A673 (cell line): ENCODE measurements at regions not wholly inside any gene's neighbourhood (a gene's known extent, or its start where the extent isn't known, plus 50 kb on each side); places are given as distances from the start of the nearest gene placed in this dataset.

Experiments used
- EZH2 ChIP-seq: fragments of 200-600 bp; sonication (generic); IDR thresholded peaks from 2 replicates; pipeline ENCODE4 v1.6.1; 2017; ENCODE audit warnings: borderline replicate concordance, low read depth, mild to moderate bottlenecking, mixed read lengths, antibody characterized with exemption, low read length; ENCODE audit not compliant: poor library complexity, severe bottlenecking
- TF ChIP-seq, protein P1 (sequence below): fragments of 300-800, 200-600 bp; sonication (generic); conservative IDR thresholded peaks from 2 replicates; pipeline ENCODE4 v1.5.1; 2017; ENCODE audit warnings: low read depth, mild to moderate bottlenecking, antibody characterized with exemption, low read length, moderate library complexity, mixed read lengths

GRCh38 chr11:116560589-116560988 is 212.2 kb downstream of the BUD13 start:
- TF ChIP-seq, protein P1, sequence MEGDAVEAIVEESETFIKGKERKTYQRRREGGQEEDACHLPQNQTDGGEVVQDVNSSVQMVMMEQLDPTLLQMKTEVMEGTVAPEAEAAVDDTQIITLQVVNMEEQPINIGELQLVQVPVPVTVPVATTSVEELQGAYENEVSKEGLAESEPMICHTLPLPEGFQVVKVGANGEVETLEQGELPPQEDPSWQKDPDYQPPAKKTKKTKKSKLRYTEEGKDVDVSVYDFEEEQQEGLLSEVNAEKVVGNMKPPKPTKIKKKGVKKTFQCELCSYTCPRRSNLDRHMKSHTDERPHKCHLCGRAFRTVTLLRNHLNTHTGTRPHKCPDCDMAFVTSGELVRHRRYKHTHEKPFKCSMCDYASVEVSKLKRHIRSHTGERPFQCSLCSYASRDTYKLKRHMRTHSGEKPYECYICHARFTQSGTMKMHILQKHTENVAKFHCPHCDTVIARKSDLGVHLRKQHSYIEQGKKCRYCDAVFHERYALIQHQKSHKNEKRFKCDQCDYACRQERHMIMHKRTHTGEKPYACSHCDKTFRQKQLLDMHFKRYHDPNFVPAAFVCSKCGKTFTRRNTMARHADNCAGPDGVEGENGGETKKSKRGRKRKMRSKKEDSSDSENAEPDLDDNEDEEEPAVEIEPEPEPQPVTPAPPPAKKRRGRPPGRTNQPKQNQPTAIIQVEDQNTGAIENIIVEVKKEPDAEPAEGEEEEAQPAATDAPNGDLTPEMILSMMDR = no peak
- TF ChIP-seq EZH2 = no peak
